ENCODE measurements at regions not wholly inside any gene's neighbourhood (a gene's known extent, or its start where the extent isn't known, plus 50 kb on each side); places are given as distances from the start of the nearest gene placed in this dataset.

DNA sequence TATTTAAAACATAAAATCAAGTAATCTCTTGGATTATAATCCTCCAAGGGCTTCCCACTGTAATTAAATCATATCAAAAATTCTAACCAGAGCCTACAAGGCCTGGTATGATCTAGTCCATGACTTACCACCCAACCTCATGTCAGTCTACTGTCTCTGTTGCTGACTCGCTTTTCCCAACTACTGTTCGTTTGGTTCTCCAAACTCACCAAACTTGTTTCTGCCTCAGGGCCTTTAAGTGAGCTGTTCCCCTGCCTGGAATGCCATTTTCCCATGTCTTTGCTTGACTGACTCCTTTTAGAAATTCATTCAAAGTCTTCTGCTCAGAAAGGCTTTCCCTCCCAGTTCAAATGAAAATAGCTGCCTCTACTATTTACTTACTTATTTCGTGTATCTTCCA lies 95.9 kb downstream of the ZC3H11B start:
- TF ChIP-seq, protein P1, sequence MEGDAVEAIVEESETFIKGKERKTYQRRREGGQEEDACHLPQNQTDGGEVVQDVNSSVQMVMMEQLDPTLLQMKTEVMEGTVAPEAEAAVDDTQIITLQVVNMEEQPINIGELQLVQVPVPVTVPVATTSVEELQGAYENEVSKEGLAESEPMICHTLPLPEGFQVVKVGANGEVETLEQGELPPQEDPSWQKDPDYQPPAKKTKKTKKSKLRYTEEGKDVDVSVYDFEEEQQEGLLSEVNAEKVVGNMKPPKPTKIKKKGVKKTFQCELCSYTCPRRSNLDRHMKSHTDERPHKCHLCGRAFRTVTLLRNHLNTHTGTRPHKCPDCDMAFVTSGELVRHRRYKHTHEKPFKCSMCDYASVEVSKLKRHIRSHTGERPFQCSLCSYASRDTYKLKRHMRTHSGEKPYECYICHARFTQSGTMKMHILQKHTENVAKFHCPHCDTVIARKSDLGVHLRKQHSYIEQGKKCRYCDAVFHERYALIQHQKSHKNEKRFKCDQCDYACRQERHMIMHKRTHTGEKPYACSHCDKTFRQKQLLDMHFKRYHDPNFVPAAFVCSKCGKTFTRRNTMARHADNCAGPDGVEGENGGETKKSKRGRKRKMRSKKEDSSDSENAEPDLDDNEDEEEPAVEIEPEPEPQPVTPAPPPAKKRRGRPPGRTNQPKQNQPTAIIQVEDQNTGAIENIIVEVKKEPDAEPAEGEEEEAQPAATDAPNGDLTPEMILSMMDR (IDR thresholded peaks at IDR 0.05) = no peak
- no peak for DNase-seq (ENCODE audit: low spot score)
- ATAC-seq (ENCODE audit: low FRiP score) = no peak

DNA sequence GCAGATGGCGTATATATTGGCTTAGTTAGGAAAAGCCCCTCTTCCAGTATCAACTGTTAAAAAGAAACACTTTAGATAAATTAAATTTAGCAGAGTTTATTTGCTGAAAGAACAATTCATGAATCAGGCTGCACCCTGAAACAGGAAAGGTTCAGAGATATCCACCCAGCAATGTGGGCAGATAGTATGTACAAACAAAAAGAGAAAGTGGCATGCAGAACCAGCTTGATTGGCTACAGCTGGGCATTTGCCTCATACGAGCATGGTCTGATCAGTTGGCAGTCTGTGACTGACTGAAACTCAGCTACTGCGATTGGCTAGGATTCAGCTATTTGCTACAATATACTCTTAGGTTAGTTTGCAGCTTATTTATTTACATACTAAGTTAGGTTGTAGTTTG lies 98.2 kb downstream of the ZC3H11B start:
- DNase-seq (ENCODE audit: low spot score) (no peak), ATAC-seq (ENCODE audit: low FRiP score) (no peak)
- TF ChIP-seq, protein P1 (IDR thresholded peaks at IDR 0.05) = no peak

DNA sequence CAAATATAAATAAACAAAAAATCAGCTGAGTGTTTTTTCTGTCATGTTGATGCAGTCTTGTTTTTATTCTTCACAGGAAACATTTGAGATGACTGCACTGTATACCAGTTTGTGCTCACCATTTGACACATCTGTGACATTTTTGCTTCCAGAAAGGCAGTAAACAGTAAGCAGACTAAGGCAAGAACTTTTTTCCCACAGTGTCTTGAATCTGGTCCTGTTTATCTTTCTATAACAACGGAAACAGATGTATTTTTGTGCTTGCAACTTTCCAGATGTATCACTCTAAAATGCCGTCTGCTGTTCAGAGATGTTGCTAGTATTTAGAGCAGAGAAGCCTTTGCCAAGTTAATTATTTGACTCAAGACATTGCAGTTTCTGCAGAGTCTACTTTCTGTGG lies 105.5 kb downstream of the ZC3H11B start:
- ATAC-seq (ENCODE audit: low FRiP score) (no peak), DNase-seq (ENCODE audit: low spot score) (no peak)
- TF ChIP-seq, protein P1 (IDR thresholded peaks at IDR 0.05) = no peak

DNA sequence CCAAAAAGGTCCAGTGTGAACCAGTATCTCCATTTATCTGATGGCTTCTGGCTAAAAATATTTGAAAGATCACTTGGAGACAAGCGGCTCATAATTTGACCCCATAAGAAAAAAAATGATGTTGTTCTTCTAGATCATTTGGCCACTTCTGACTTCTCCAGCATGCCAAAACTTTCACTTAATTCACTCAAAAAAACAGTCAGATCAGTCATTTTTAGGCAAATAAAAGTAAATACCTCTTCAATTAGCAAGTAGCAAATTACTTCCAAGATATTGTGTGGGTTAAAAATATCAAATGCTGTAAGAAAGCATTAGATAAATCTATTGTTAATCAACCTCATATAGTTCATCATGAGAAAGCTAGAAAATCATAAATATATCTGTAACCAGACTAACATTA lies 106.0 kb downstream of the ZC3H11B start:
- TF ChIP-seq, protein P1 (IDR thresholded peaks at IDR 0.05) = no peak
- ATAC-seq (ENCODE audit: low FRiP score) = no peak
- no peak for DNase-seq (ENCODE audit: low spot score)

DNA sequence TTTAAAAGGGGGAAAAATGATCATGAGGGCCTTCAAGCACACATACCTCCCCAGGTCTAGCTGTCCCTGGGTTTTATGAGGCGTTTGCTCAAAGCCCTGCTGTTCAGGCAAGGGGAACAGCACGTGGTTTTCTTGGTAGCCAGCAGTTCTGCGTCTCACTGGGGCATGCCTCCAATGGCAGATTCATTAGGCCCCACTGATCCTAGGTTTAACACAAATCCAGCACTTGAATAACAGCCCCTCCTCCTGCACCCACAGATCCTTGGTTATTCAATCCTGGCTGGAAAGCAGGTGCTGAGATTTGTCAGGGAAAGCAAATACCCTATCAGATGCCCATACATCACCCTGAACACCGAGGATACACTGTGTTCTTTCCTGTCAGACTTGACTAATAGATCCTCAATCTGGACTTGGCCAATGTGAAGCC lies 106.4 kb downstream of the ZC3H11B start:
- no peak for ATAC-seq (ENCODE audit: low FRiP score)
- DNase-seq (ENCODE audit: low spot score) = no peak
- TF ChIP-seq, protein P1 (IDR thresholded peaks at IDR 0.05) = no peak

DNA sequence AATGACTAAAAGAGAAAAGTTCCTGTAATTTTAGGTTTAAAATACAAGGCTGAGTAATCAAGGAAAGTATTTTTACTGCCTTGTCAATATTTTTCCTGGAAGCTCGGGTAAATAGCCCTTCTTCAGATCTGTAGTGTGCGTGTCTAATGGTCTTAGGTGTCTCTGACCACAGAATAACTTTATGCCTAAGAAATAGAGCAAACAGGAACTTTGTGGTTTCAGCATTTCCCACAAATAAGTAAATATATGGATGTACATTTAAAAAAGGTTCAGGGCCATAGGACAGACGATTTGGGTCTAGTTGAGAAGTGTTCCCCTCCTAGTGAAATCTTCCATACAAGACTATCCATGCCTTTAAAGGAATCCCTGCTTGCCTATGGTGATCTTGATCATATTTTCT lies 107.0 kb downstream of the ZC3H11B start:
- ATAC-seq (ENCODE audit: low FRiP score) (no peak), DNase-seq (ENCODE audit: low spot score) (no peak)
- TF ChIP-seq, protein P1 (IDR thresholded peaks at IDR 0.05) = no peak

DNA sequence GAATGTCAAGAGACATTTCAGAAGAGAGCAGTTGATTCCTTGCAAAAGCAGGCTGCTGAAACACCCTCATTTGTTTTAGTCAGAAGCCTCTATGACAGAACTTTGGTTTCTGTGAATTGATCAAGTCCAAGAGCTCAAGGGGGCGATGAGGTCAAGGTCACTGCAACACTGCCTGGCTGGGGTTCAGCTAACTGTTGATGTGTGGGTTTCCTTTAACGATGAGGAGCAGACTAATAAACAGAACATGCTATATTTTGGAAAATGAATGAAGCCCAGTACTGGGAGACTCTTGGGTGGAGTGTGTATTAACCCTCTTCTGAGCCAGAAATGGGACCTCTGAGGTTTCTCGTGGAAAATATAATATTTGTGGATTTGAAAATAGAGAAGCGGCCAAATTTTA lies 109.3 kb downstream of the ZC3H11B start:
- TF ChIP-seq, protein P1 (IDR thresholded peaks at IDR 0.05) = no peak
- DNase-seq (ENCODE audit: low spot score) (no peak), ATAC-seq (ENCODE audit: low FRiP score) (no peak)

Measured in omental fat pad (tissue), 3 donors.